ENCODE measurements at regions not wholly inside any gene's neighbourhood (a gene's known extent, or its start where the extent isn't known, plus 50 kb on each side); places are given as distances from the start of the nearest gene placed in this dataset.

GRCh38 chr7:69088185-69088584 lies 510.1 kb upstream of the AUTS2 start:
- no peak for TF ChIP-seq CTCF (IDR thresholded peaks at IDR 0.05; ENCODE audit: low read depth, low read length, poor library complexity, severe bottlenecking)
- no peak for TF ChIP-seq EZH2phosphoT487 (IDR thresholded peaks at IDR 0.05; ENCODE audit: borderline replicate concordance, low read length)

Data from DOHH2 (cell line).